Endodermal cell (in vitro differentiated cells): ENCODE measurements at regions not wholly inside any gene's neighbourhood (a gene's known extent, or its start where the extent isn't known, plus 50 kb on each side); places are given as distances from the start of the nearest gene placed in this dataset.
"Not testable (repeated sequence)": the region's sequence is repeated elsewhere in the genome, so short reads cannot be mapped to it uniquely, and the experiment has no call there.

Source experiments
- DNase-seq: peaks from one replicate; pipeline ENCODE4 v3.0.0-alpha.2; 2017
- H3K27ac ChIP-seq: 2 replicates; pipeline ENCODE4 v1.5.1; 2013; ENCODE audit warnings: mild to moderate bottlenecking, low read depth, low read length, moderate library complexity
- H3K27me3 ChIP-seq: 2 replicates; pipeline ENCODE4 v1.6.1; 2013; ENCODE audit warnings: mild to moderate bottlenecking, low read length, moderate library complexity; ENCODE audit not compliant: insufficient read depth, control insufficient read depth, poor library complexity, severe bottlenecking
- H3K36me3 ChIP-seq: 2 replicates; pipeline ENCODE4 v1.7.0; 2013; ENCODE audit warnings: mild to moderate bottlenecking, low read length, moderate library complexity; ENCODE audit not compliant: control insufficient read depth, insufficient read depth
- H3K4me1 ChIP-seq: one replicate; pipeline ENCODE4 v1.7.0; 2013; ENCODE audit warnings: low read length; ENCODE audit not compliant: control insufficient read depth, insufficient read depth
- H3K4me3 ChIP-seq: 2 replicates; pipeline ENCODE4 v1.5.1; 2013; ENCODE audit warnings: mild to moderate bottlenecking, low read length, moderate library complexity
- H3K9ac ChIP-seq: 2 replicates; pipeline ENCODE4 v1.6.1; 2013; ENCODE audit warnings: mild to moderate bottlenecking, low read length, moderate library complexity; ENCODE audit not compliant: poor library complexity, severe bottlenecking; ENCODE audit errors: extremely low read depth
- H3K9me3 ChIP-seq: 2 replicates; pipeline ENCODE4 v1.6.1; 2013; ENCODE audit warnings: mild to moderate bottlenecking, low read length, moderate library complexity; ENCODE audit not compliant: control insufficient read depth
- H3K27ac Mint-ChIP-seq: 2 replicates; pipeline ENCODE4 v1.8.0; 2020; ENCODE audit warnings: mixed read lengths
- H3K27me3 Mint-ChIP-seq: 2 replicates; pipeline ENCODE4 v1.8.0; 2021; ENCODE audit warnings: mild to moderate bottlenecking, mixed read lengths; ENCODE audit not compliant: insufficient read depth
- H3K36me3 Mint-ChIP-seq: 2 replicates; pipeline ENCODE4 v1.8.0; 2020; ENCODE audit warnings: low read depth, mixed read lengths
- H3K4me1 Mint-ChIP-seq: 2 replicates; pipeline ENCODE4 v1.8.0; 2020; ENCODE audit warnings: mixed read lengths
- H3K4me3 Mint-ChIP-seq: 2 replicates; pipeline ENCODE4 v1.8.0; 2020; ENCODE audit warnings: mild to moderate bottlenecking, moderate library complexity, mixed read lengths
- H3K9me3 Mint-ChIP-seq: 2 replicates; pipeline ENCODE4 v1.8.0; 2020; ENCODE audit warnings: mild to moderate bottlenecking, mixed read lengths
- CTCF ChIP-seq: fragments of 200-600 bp; sonication (generic); conservative IDR thresholded peaks from 2 replicates; pipeline ENCODE4 v1.5.0; 2021; ENCODE audit warnings: antibody characterized with exemption, mild to moderate bottlenecking
- WGBS, 2 experiments: methylation state at CpG; one replicate each; pipeline versions ENCODE4 v1.1.5 to v1.1.7; 2013; ENCODE audit warnings: missing lambda C conversion rate in 2 of 2, mixed read lengths in 1 of 2; ENCODE audit not compliant: insufficient coverage in 1 of 2, insufficient read length in 1 of 2; 5-methylcytosine and 5-hydroxymethylcytosine counted together

GRCh38 chr6:92109256-92109655 is 1310.1 kb downstream of the EPHA7 start:
- H3K9ac ChIP-seq, result no peak overlapping the region
- H3K36me3 Mint-ChIP-seq, result no peaks in the 10 kb centered on the region

GRCh38 chr6:92086750-92087149 is 1332.6 kb downstream of the EPHA7 start:
- no peaks in the 10 kb centered on the region for H3K27me3 Mint-ChIP-seq
- no peaks in the 10 kb centered on the region for H3K27me3 ChIP-seq
- no peak for DNase-seq
- no peaks in the 10 kb centered on the region for H3K36me3 ChIP-seq
- no peaks in the 10 kb centered on the region for H3K4me1 ChIP-seq
- no peak overlapping the region for H3K27ac ChIP-seq
- no peak for TF ChIP-seq CTCF
- no peak overlapping the region for H3K4me3 Mint-ChIP-seq
- H3K9me3 ChIP-seq, result peaks cover 6% of the 10 kb centered on the region
- no peak overlapping the region for H3K9ac ChIP-seq
- no peaks in the 10 kb centered on the region for H3K4me1 Mint-ChIP-seq
- peaks cover 11% of the 10 kb centered on the region for H3K9me3 Mint-ChIP-seq
- no peak overlapping the region for H3K4me3 ChIP-seq
- no peaks in the 10 kb centered on the region for H3K36me3 Mint-ChIP-seq
- WGBS, 2 experiments, result no CpG with 5 or more reads among the region's 2 CpGs
- no peak overlapping the region for H3K27ac Mint-ChIP-seq

More at GRCh38 chr6:92109256-92109655, 1310.1 kb downstream of the EPHA7 start:
- H3K9me3 Mint-ChIP-seq, result no peaks in the 10 kb centered on the region
- no peak for DNase-seq
- H3K27ac Mint-ChIP-seq, result no peak overlapping the region
- no peak overlapping the region for H3K4me3 Mint-ChIP-seq
- no peaks in the 10 kb centered on the region for H3K36me3 ChIP-seq
- 94 to 95% methylated on average over 6 to 13 of the region's 13 CpGs for WGBS, 2 experiments
- H3K9me3 ChIP-seq, result no peaks in the 10 kb centered on the region
- no peaks in the 10 kb centered on the region for H3K4me1 ChIP-seq
- no peaks in the 10 kb centered on the region for H3K4me1 Mint-ChIP-seq
- no peaks in the 10 kb centered on the region for H3K27me3 Mint-ChIP-seq
- TF ChIP-seq CTCF, result no peak
- no peak overlapping the region for H3K4me3 ChIP-seq
- H3K27ac ChIP-seq, result no peak overlapping the region
- H3K27me3 ChIP-seq, result no peaks in the 10 kb centered on the region

GRCh38 chr6:92083914-92084313 is 1335.4 kb downstream of the EPHA7 start:
- not testable (repeated sequence) for H3K27ac Mint-ChIP-seq, H3K4me1 ChIP-seq, H3K4me3 Mint-ChIP-seq, H3K36me3 ChIP-seq, H3K9me3 ChIP-seq, H3K27me3 ChIP-seq, H3K36me3 Mint-ChIP-seq, H3K27me3 Mint-ChIP-seq, H3K4me3 ChIP-seq, DNase-seq, H3K27ac ChIP-seq, H3K4me1 Mint-ChIP-seq, H3K9ac ChIP-seq
- H3K9me3 Mint-ChIP-seq, result peaks cover 19% of the 10 kb centered on the region
- 91 to 97% methylated on average over 5 of the region's 5 CpGs for WGBS, 2 experiments

- Mint-ChIP-seq H3K27ac (no peak overlapping the region), H3K4me3 (no peak overlapping the region), H3K27me3 (no peaks in the 10 kb centered on the region), H3K36me3 (no peaks in the 10 kb centered on the region), H3K4me1 (no peaks in the 10 kb centered on the region), H3K9me3 (no peaks in the 10 kb centered on the region)
- no peaks in the 10 kb centered on the region for H3K36me3 ChIP-seq
- no peak overlapping the region for H3K27ac ChIP-seq
- H3K27me3 ChIP-seq, result no peaks in the 10 kb centered on the region
- H3K4me3 ChIP-seq, result no peak overlapping the region
- 97% methylated on average over 3 of the region's 3 CpGs; no CpG with 5 or more reads in 1 of the 2 experiments for WGBS, 2 experiments
- no peaks in the 10 kb centered on the region for H3K9me3 ChIP-seq
- H3K4me1 ChIP-seq, result no peaks in the 10 kb centered on the region
- DNase-seq, result no peak
- TF ChIP-seq CTCF, result no peak
- no peak overlapping the region for H3K9ac ChIP-seq
Measured at GRCh38 chr6:92072387-92072786, 1347.0 kb downstream of the EPHA7 start.
